Esophagus squamous epithelium (tissue), 4 donors: ENCODE measurements at regions not wholly inside any gene's neighbourhood (a gene's known extent, or its start where the extent isn't known, plus 50 kb on each side); places are given as distances from the start of the nearest gene placed in this dataset.

Source experiments
- POLR2A ChIP-seq, 4 donors: fragments of 450-650 bp; IDR thresholded peaks; one replicate each; pipeline ENCODE4 v1.6.1; 2017; ENCODE audit warnings: antibody characterized with exemption in 4 of 4, mild to moderate bottlenecking in 4 of 4, moderate library complexity in 3 of 4
- TF ChIP-seq, protein P1 (sequence below), 6 experiments: fragments of 450-650 bp in 4 of 6; fragments of 200-600 bp in 2 of 6; sonication (generic) in 2 of 6; IDR thresholded peaks; one replicate each; pipeline ENCODE4 v1.5.1; 2016 to 2019; ENCODE audit warnings: antibody characterized with exemption in 6 of 6, mild to moderate bottlenecking in 4 of 6, moderate library complexity in 4 of 6

DNA sequence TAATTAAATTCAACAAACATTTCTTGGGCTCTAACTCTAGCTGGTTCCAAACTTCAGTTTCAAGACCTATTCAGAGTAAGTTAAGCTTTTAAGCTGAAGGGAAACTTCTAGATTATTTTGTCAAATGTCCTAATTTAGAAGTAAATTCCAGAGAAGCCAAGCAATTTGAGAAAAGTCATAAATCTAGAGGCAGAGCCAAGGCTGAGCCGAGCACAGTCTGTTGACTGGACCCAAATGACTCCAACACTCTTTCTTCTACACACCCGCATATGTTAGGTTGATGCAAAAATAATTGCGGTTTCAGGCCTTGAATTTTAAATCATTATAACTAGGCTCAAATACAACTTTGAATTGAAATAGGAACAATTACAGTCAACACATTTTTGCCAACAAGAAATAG lies 319.7 kb downstream of the NFIB start:
- TF ChIP-seq, protein P1, sequence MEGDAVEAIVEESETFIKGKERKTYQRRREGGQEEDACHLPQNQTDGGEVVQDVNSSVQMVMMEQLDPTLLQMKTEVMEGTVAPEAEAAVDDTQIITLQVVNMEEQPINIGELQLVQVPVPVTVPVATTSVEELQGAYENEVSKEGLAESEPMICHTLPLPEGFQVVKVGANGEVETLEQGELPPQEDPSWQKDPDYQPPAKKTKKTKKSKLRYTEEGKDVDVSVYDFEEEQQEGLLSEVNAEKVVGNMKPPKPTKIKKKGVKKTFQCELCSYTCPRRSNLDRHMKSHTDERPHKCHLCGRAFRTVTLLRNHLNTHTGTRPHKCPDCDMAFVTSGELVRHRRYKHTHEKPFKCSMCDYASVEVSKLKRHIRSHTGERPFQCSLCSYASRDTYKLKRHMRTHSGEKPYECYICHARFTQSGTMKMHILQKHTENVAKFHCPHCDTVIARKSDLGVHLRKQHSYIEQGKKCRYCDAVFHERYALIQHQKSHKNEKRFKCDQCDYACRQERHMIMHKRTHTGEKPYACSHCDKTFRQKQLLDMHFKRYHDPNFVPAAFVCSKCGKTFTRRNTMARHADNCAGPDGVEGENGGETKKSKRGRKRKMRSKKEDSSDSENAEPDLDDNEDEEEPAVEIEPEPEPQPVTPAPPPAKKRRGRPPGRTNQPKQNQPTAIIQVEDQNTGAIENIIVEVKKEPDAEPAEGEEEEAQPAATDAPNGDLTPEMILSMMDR (IDR thresholded peaks at IDR 0.05): no peak
- TF ChIP-seq POLR2A (IDR thresholded peaks at IDR 0.05): no peak
